Inferior parietal cortex (tissue), 1 donor: ENCODE measurements at regions not wholly inside any gene's neighbourhood (a gene's known extent, or its start where the extent isn't known, plus 50 kb on each side); places are given as distances from the start of the nearest gene placed in this dataset.

Experiments used
- DNase-seq: peaks from one replicate; pipeline ENCODE4 v3.0.0-alpha.2; 2016; ENCODE audit errors: extremely low spot score

DNA sequence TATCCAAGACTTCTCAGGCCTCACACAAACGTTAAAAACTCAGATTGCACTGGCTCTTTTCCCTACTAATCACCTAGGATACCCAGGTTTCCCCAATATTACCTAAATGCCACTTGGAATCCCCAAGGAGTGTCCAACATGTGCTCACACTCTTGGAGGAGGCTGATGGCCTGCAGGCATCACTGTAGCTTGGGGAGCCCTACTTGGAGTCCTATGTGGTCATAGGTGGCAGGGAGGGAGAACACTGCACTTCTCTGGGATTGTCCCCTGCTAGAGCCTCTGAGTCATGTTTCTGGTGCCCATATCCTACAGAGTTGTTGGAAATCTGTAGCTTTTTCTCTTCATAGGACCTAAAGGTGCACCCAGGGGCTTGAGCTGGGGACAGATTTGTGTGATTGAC is 433.7 kb downstream of the ARHGEF28 start:
- no peak for DNase-seq

DNA sequence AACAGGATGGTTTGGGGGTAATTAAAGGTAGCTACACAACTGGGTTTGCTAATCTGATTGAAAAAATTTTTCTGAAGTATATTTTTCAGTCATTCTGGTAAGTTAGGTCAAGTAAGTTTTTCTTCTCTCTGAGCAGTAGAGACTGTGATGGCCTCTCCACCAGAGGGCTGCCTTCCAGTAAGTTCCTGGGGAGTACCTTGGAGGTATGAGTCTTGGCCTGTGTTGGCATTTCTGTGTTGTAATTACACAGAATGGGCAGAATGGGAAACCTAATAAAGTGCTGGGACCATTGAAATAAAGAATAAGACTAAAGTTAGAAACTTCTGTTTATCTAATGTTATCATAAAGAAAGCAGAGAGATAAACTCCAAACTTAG is 430.8 kb downstream of the ARHGEF28 start:
- no peak for DNase-seq

DNA sequence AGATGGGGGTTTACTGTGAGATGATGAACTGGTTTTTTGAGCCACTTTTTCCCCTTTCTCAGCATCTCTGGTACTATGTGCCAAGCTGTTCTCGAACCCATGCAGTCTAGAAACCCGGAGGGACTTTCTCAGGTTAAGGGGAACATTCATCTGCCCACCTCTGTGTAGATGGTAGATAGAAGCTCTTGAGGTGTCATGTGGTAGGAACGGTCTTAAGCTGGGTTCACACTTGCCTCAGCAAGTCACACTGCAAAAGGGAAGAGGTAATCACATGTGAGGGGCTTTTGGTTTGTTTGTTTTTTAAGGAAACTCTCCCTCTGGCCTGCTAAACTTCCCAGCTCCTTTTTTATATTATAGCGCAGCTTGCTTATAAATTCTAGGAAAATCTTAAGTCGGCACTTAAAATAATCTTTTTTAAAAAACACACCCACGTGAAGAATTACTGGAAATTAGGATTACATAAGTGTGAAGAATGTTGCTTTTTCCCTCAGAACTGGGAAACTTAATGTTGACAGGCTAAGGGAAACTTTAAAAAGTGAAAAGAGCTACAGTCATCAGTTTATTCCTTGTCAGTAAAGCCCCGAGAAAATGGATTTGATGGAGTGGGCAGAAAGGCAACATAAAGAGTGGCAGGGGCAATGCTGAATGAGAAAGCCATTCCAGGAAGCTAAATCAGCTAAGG is 430.3 kb downstream of the ARHGEF28 start:
- DNase-seq, result peak; percentile 36

DNA sequence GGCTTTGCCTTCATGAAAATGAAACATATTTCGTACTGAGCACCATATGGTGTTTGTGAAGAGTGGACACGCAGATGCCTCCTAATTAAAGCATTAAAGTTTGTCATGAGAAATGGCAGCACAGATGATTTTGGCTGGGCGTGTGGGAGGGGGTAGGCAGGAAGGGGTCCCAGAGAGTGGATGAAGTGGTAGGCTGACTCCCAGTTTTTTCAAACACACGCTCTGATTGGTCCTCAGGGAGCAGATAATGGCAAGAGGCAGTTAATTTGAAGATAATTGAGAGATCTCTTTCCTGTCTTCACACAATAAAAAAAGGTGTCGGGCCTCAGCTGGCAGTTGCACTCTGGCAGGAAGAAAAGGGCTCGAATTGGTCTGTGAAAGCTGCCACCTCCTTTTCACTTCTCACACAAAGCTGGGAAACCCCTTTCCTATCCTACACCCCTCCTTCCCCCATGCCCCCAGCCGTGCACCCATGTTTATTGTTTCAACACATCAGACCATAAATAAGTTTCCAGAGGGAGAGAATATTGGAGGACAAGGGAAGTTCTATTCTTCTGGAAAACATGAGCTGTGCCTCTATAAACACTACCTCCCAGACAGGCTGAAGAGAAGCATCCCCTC is 429.6 kb downstream of the ARHGEF28 start:
- no peak for DNase-seq

DNA sequence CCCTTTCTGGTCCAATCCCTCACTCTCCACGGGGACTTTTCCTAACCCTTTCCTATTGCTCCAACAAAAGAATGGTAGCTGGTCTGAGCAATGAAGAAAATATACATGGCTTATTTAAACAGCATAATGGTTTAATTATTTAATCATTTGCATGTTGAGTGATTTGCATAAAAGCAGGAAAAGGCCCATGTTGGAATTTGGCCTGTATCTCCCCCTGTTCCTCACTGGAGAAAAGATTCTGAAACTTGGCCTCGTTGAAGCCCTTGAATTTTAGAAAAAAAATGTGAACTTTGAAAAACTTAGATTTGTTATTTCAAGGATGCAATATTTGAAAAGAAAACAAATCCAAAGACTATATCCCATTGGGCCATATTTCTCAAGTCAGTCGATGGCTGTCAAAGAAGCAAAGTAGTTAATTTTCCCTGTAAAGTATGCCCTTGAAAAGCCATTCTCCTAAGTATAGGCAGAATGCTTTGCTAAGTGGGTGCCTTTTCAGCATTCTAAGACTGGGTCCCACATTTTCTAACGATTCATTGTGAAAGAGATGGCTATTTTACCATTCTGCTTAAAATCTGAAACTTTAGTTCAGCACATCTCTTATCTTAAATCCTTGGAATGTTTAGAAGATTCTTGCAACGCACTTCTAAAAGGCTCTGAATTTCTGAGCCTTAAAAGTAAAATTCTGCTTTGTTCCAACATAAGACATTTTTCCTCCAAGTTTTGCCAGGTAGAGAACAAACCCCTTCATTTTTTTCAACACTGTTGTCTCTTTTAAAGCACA is 428.8 kb downstream of the ARHGEF28 start:
- no peak for DNase-seq

DNA sequence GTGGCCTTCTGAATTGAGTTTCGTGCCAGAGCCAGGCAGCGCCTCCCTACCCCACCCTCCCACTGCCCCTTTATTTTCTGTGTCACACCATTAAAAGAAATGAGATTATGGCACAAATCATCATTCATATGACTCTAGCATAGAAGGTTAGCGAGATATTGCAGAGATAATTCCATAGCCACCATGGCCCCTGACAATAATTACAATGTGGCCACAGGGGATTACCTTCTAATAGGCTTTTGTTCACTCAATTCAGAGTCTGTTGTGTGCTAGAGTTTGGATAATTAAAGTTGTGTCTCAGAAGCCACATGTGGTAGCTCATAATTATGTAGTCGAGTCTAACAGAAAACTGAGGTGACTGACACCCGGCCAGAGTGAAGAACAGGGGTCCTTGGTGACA is 428.1 kb downstream of the ARHGEF28 start:
- DNase-seq, result no peak

DNA sequence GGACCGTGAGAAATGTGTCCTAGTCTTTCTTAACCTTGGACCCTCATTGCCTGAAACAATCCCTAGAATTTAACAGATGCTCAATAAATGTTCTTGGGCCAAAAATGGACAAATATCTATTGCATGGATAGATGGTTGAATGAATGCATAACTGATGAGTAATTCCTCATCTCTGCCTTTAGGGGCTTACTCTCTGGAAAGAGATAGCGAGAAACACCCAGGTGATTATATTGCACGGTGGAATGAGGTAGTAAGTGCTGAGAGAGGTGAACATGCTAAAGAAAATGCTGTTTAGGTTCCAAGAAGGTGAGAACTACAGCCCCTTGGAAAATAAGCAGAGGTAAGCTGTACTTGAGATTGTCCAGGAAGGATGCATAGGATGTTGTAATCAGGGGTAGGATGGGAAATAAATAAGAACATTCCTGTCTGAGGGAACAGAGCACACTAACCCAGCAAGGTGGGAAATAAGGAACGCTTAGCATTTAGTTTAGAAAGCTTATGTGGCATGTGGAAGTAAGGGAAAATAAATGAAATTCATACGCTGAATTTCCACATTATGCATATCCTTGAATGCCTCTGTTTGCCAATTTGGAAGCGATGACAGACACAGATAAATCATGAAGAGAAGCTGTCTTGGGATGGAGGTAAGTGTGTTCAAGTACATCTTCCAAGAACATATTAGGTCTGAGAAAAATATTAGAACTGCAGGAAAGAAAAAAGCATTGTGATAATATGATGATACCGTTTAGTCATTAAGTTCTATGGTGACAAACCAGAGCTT is 426.6 kb downstream of the ARHGEF28 start:
- no peak for DNase-seq

DNA sequence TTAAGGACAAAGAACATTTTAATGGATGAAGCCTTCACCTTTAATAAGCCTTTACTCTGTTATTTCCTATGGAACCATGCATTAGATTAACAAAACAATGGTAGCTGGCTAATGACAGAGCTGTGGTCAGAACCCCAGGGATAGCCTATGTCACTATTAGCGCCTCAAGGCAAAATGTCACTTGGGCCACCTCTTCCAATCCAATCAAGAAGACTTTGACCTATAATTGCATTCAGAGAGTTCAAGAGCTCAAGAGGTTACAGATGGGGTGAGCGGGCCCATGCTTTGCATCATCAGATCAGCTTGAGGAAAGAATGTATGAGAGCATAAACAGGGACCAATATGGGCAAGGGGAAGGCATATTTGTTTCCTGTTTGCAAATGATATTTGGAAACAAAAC is 425.1 kb downstream of the ARHGEF28 start:
- DNase-seq, result no peak

DNA sequence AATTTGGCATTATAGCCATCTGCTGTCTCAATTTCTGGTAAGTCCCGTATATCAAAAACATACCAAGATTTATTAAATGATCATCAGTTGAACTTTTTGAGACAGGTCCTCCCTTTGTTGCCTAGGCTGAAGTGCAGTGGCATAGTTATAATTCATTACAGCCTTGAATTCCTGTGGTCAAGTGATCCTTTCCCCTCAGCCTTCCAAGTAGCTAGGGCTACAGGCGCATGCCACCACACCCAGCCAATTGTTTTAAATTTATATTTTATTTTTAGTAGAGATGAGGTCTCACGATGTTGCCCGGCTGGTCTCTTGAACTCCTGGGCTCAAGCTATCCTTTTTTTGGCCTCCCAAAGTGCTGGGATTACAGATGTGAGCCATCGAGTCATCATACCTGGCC is 418.9 kb downstream of the ARHGEF28 start:
- no peak for DNase-seq

DNA sequence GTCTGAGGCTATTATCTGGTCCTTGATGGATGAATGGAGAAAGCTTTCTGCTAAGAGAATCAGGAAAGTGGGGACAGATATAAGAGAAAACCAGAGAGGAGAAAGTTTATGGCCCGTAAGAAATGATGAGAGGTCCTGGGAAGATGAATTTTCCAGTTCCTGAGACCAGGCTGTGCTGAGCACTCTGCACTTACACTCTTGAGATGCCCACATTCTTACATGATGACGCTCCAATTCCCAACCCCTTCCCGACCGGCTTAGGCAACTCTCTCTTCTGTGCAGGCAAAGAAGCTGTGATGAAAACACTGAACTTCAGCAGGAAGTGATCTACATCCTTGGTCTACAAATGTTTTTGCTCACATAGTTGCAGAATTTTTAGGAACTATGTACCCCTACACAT is 417.0 kb downstream of the ARHGEF28 start:
- no peak for DNase-seq

DNA sequence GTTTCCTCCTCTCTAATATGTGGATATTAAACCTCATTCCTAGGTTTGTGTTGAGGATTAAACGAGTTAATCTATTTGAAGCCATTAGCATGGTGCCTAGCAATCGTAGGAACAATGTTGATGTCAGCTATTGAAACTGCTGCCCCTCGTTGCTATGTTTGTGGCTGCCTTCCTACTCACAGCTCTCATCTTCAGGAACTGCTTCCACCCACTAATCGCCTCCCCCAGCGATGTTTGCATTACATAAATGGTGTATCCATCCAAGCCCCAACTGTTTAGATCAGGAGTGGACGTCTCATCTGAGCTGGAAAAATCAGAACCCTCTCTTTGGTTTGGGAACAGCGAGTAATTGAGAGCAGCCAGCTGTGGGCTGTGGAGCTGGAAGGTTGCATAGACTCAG is 416.6 kb downstream of the ARHGEF28 start:
- no peak for DNase-seq

DNA sequence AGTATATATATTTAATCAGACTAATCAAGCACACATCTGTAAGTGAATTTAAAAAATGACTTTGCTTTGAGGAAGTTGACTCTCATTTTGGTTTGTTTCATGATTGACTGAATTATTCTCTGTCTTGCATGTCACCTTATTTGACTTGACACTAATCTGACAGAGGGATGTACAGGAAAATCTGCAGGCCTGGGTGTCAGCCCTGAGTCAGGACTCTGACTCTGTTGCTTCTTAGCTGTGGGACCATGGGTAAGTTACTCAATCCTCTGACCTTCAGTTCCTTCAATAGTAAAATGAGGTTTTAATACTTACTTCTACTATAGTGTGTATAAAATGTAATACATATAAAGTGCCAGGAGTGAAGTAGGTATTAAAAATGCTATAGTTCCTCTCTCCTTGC is 415.9 kb downstream of the ARHGEF28 start:
- no peak for DNase-seq

DNA sequence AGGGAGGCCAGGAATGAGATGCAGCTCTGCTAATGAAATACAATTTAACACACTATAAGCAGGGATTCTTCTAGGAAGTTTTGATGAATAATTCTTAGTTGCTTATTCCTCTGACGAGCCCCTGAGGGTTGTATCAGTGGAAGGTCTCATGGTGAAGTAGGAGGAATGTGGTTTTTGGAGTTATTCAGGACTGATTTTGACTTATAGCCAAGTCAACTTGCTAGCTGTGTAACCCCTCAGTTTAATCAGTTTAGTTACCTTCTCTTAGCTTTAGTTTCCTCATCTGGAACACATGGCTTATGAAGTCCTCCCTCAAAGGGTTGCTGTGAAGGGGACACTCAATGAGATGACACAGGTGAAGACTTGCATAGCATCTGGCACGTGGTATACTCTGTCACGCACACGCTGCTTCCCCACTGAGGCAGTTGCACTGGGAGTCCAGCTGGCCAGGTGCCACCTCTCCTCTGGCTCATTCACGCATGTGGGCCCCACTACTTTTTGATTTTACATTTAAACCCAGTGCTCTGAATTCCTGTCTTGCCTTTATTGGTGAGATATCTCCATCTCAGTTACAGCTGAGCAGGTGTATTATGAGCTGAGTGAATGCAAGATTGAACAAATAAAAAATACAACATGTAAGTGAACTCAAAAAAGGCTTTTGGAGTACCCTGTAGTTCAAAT is 415.0 kb downstream of the ARHGEF28 start:
- no peak for DNase-seq

DNA sequence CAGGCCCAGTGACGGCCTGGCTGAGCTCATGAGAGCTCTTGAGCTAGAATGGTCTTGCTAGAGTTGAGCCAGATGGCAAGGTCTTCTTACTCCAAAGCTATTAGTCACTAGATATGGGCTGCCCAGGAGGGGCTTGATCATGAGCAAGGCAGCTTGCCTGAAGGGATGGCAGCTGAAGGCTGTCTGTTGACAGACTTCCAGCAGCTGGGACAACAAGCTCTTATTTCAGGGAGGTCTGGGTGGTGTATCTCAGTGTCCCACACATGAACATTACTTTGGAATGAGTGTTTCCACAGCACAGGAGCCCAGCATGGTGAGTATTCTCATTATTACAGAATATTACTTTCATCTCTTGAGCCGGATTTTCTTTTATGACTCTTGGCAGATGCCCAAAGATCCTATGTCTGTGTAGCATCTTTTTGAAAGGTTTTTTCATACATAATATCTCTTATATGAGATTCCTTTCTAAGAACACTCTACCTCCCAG is 414.1 kb downstream of the ARHGEF28 start:
- DNase-seq, result no peak

DNA sequence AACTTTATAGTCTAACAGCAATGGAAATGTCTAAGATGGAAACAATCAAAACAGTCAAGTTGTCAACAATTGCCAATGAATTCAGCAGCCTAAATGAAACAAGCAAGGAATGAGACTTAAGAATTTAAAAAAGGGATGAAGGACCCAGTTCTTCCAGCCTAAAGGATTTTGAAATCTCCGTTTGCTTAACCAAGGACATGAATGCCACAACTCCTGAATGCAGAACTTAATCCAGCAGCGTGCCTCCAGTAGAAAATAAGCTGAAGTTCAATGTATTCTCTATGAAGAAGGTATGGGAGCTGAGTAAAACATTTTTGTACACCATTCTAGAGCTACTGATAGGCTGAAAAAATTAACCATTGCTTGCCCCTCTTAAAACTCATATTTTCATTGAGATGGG is 411.3 kb downstream of the ARHGEF28 start:
- no peak for DNase-seq

DNA sequence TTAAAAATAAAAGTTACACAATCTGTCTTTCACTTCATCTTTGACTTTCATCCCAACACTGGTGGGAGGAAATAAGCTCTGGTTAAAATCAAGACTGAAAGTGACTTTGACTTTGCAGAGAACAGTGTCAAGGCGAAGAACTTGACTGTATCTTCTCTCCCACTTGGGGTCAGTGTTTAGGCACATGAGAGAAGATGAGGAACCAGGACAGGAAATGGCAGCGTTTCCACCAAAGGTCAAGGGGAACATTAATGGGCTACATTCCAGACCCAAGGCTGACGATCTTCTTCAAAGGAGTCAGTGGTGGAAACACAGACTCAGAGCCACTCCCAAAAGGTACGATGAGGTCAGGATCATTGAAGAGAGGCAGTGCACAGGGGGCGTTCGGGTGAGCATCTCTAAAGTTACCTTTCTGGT is 409.5 kb downstream of the ARHGEF28 start:
- DNase-seq, result no peak

DNA sequence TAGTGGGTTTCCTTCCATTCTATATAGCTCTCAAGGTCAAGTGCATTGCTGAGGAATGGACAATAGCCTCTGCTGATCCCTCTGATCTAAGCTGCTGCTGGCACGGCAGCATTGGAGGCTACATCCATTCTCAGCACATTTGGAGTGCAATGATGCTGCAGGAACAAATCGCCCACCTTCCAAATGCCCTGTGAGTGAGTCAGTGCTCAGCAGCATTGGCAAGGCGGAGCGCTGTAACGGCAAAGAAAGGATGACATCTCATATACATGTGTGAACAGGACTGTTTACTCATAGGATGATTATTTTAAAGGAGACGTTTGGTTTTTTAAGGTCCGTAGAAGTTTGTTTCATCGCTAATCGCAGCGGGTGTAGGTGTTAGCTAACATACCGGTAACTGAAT is 408.7 kb downstream of the ARHGEF28 start:
- no peak for DNase-seq

DNA sequence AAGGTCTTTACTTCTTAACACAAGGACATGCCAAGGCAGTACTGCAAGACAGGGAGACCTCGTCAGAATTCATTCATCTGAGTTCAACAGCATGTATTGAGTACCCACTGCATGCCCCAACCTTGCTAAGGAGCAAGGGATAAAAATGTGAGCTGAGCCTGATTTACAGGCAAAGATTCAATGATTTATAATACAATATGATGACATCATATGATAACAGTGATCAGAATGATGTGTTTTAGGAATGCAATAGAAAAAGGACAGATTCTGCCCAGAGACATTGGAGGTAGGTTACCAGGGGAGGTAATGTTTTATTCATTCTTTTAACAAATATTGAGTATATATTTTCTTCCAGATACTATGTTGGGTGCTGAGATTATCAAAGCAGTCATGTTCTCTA is 406.6 kb downstream of the ARHGEF28 start:
- DNase-seq, result no peak

DNA sequence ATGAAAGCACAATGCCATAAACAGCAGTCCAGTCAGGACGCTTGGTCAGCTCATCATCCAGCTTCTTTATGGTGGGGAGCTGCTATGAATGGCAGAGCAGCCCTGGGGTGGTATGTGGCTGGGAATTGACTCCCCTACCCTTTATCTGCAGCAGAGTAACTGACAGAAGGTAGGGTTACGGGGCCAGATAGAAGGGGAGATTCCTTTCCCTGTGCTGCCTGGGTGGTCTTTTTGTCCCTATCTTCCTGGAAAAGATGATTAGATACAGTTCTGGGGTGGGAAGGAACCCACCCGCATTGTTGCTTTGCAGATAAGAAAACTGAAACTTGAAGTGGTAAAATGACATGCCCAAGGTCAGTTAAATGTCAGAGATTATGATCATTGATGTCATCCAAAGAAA is 405.5 kb downstream of the ARHGEF28 start:
- no peak for DNase-seq

DNA sequence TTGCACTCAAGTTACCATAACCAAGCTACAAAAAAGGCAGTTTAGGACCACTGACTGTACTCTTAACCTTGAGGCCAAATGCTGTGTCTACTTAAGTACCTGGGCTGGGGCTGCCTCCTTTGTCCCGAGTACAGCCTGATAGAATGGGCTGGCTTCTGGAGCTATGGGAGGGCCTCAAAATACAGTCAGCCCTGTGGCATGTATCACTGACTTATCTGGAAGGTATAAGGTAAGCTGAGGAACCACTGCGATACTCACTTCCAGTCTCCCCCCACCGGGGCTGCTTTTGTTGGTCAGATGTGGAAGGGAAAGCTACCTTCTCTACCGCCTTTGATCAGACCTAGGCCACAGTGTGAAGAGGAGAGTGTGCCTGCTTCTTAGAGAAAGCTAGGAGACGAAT is 404.8 kb downstream of the ARHGEF28 start:
- no peak for DNase-seq

DNA sequence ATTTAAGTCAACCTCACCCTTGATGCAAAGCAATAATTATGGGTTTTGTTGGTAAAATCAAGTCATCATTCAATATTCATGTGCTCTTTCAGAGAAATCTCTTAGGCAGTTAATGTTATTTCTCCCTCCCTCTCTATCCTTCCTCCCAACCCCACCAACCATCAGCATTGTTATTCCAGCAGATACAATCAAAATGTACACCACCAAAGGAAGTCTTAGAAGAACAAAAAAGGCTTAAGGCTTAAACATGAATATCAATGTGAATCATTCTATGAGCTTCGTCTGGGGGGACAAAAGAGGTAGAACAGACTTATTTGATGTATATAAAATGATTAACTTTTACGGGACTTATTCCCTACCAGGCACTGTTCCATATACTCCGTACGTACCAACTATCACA is 404.4 kb downstream of the ARHGEF28 start:
- no peak for DNase-seq

DNA sequence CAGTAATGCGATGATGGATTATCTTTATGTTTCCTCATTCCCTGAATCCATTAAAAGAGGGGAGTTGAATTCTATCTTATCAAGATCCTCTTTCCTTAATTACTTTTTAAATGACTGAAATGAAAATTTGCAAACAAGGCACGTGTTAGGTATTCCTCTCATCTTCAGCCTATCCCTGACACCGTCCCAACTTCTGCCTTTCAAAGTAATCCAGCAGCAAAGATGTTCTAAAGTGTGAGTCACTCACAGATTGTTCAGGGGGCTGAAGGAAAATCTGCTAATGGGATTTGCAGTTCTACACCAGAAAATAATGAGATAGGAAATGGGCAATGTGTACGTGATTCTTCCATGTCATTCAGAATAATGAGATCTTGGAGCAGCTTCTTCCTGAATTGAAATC is 403.0 kb downstream of the ARHGEF28 start:
- DNase-seq, result no peak
